Activated CD4-positive, alpha-beta T cell treated with anti-CD3 and anti-CD28 coated beads, Interleukin-10, Interleukin-2, amounts not matched to agents 100 ng/mL and 50 ng/mL, durations not matched to agents 16 hours and 8 hours (primary cell): ENCODE measurements at regions not wholly inside any gene's neighbourhood (a gene's known extent, or its start where the extent isn't known, plus 50 kb on each side); places are given as distances from the start of the nearest gene placed in this dataset.
"Not testable (repeated sequence)": the region's sequence is repeated elsewhere in the genome, so short reads cannot be mapped to it uniquely, and the experiment has no call there.

Source experiments
- DNase-seq: peaks from one replicate; pipeline ENCODE4 v3.0.0-alpha.2; 2020

GRCh38 chr2:208945719-208946256 lies 478.1 kb upstream of the MAP2 start:
- no peak for DNase-seq

- DNase-seq, result no peak
Observed at GRCh38 chr2:208948073-208948472, 475.8 kb upstream of the MAP2 start.

GRCh38 chr2:208970070-208970469 lies 453.8 kb upstream of the MAP2 start:
- no peak for DNase-seq

- no peak for DNase-seq
Observed at GRCh38 chr2:208977582-208977981, 446.3 kb upstream of the MAP2 start.

GRCh38 chr2:208978946-208979345 lies 444.9 kb upstream of the MAP2 start:
- DNase-seq, result no peak

- no peak for DNase-seq
Observed at GRCh38 chr2:208980321-208980720, 443.5 kb upstream of the MAP2 start.

GRCh38 chr2:208982831-208983230 lies 441.0 kb upstream of the MAP2 start:
- DNase-seq, result no peak

GRCh38 chr2:208983486-208983885 lies 440.4 kb upstream of the MAP2 start:
- DNase-seq, result no peak

GRCh38 chr2:208984376-208985090 lies 439.3 kb upstream of the MAP2 start:
- DNase-seq, result no peak

- no peak for DNase-seq
Observed at GRCh38 chr2:208985644-208986043, 438.2 kb upstream of the MAP2 start.

GRCh38 chr2:208990716-208991115 lies 433.1 kb upstream of the MAP2 start:
- no peak for DNase-seq

- no peak for DNase-seq
Observed at GRCh38 chr2:208999911-209000310, 423.9 kb upstream of the MAP2 start.

GRCh38 chr2:209002054-209002453 lies 421.8 kb upstream of the MAP2 start:
- no peak for DNase-seq

- no peak for DNase-seq
Observed at GRCh38 chr2:209005371-209005770, 418.5 kb upstream of the MAP2 start.

GRCh38 chr2:209008636-209009287 lies 415.1 kb upstream of the MAP2 start:
- DNase-seq, result no peak

- not testable (repeated sequence) for DNase-seq
Observed at GRCh38 chr2:209018633-209019032, 405.2 kb upstream of the MAP2 start.

- DNase-seq, result no peak
Observed at GRCh38 chr2:209029249-209029648, 394.6 kb upstream of the MAP2 start.

- no peak for DNase-seq
Observed at GRCh38 chr2:209044307-209044706, 379.5 kb upstream of the MAP2 start.

GRCh38 chr2:209046163-209046562 lies 377.7 kb upstream of the MAP2 start:
- no peak for DNase-seq

- no peak for DNase-seq
Observed at GRCh38 chr2:209049608-209050007, 374.2 kb upstream of the MAP2 start.

- no peak for DNase-seq
Observed at GRCh38 chr2:209062210-209062609, 361.6 kb upstream of the MAP2 start.

GRCh38 chr2:209070262-209070661 lies 353.6 kb upstream of the MAP2 start:
- DNase-seq, result no peak

GRCh38 chr2:209073151-209073550 lies 350.7 kb upstream of the MAP2 start:
- no peak for DNase-seq

- DNase-seq, result no peak
Observed at GRCh38 chr2:209074711-209075110, 349.1 kb upstream of the MAP2 start.

- no peak for DNase-seq
Observed at GRCh38 chr2:209076151-209076550, 347.7 kb upstream of the MAP2 start.
